HG03520 (cell line): ENCODE measurements at regions not wholly inside any gene's neighbourhood (a gene's known extent, or its start where the extent isn't known, plus 50 kb on each side); places are given as distances from the start of the nearest gene placed in this dataset.

Source experiments
- ATAC-seq: cut with Tn5 transposase; IDR thresholded peaks from one replicate; pipeline ENCODE4 v1.9.1; 2021; ENCODE audit warnings: mild to moderate bottlenecking, moderate library complexity; ENCODE audit not compliant: unreplicated experiment

DNA sequence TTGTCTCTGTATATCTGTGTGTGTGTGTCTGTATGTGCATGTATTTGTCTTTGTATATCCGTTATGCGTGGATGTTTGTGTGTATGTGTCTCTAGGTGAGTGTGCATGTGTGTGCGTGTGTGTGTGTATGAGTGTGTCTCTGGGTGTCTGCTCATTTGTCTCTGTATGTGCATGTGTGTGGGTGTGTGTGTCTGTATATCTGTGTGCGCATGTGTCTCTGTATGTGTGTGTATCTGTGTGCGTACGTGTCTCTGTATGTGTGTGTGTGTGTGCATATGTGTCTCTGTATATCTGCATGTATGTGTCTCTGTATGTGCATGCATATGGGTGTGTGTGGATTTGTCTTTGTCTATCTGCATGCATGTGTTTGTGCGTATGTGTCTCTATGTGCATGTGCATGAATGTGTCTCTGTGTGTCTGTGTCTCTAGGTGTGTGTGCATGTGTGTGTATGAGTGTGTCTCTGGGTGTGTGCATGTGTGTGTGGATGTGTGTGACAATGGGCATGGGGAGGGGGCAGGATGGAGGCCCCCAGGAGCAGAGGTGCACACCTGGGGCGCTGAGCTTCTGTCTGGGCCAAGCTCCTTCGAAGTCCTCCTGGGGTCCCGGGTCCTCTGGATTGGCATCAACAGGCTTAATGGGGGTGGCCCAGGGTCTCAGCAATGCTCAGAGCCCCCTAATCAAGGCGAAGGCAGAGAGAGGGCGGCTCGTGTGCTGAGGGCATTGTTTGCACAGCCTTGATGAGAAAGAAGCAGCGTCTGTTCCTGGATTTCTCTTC lies 373.4 kb upstream of the IRX4 start:
- ATAC-seq, result no peak

DNA sequence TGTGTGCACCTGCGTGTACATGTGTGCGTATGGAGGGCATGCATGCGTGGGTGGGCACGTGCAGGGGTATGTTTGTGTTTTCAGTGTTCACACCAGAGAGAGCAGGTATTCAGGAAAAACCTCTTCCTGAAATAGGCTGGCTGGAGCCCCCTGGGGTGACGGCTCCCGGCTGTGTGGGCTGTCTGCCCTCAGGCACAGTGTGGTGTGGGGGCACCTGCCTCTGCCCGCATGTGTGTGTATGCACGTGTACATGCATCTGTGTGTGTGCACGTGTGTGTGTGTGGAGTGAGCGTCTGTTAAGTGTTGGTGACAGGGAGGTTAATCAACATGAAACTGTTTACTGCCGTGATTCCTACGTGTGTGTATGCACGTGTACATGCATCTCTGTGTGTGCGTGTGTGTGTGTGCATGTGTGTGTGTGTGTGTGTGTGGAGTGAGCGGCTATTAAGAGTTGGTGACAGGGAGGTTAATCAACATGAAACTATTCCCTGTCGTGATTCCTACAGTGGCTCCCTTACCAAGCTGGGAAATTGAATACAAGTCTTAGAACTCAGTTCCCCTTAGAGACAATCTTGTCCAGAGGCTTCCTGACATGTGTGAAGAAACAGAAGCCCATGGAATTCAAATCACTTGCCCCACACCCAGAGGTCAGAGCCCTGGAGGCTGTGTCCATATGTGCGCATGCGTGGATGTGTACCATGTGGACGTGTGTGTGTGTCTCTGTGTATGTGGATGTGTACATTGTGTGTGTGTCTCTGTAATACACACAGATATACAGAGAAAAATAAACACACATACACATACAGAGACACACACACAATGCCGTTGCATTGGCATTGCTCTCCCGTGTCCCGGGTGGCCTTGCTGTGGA lies 372.4 kb upstream of the IRX4 start:
- no peak for ATAC-seq

GRCh38 chr5:2254406-2254805 lies 371.7 kb upstream of the IRX4 start:
- ATAC-seq, result no peak

DNA sequence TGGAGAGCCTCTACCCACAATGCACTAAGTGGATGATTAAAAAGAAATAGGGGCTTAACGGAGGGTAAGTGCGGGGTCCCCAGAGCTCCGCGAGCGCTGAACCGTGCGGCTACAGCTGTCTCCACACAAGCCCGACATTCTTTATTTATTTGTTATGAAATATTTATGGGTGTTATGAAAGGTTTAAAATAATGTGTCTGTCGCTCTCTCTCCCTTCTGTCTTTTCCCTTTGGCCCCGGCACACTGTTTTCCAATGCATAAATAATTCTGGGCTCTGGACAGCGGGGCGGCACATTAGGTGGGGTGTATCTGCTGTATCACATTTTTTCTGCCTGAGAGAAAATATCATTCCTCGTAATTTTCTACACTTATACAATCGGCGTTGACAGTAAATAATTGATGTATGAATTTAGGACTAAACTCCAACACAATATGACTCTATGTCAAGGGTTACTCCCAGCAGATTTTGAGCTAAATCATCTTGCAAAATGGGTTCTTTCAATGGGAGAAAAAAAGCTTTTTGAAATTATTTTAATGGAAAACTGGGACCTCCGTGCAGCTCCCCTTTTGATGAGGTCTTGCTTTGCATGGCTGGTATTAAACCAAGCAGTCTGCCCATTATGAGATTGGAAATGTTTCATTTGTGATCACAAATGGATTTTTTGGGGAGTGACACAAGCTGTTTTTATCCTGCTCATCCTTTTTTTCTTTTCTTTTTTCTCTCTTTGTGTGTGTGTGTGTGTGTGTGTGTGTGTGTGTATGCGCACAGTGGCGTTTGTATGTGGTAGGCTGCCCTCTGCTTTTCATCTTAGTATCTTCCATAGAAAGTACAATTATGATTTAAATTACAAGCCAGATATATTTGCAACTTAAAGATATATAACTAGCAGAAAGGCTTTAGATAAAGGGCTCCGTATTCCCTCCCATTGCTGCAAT lies 370.6 kb upstream of the IRX4 start:
- ATAC-seq, result no peak

DNA sequence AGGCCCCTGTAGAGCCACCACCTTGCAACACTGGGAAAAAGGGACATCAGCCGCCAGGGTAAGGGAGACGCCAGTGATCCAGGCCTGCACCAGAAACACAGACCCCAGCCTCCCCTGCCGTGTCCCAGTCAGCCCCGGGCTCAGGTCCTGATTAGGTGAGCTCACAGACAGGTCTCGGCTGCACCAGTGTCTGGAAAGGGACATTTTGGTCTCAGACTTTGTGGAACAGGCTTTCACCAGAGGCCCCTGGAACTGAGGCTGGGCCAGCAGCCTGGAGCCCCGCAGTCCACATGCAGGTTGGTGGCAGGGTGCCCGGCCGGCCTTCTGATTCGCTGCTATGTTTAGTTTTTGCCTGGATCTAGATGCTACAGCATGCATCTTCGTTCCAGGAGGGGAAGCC lies 369.0 kb upstream of the IRX4 start:
- ATAC-seq, result no peak

GRCh38 chr5:2251298-2251697 lies 368.6 kb upstream of the IRX4 start:
- no peak for ATAC-seq

DNA sequence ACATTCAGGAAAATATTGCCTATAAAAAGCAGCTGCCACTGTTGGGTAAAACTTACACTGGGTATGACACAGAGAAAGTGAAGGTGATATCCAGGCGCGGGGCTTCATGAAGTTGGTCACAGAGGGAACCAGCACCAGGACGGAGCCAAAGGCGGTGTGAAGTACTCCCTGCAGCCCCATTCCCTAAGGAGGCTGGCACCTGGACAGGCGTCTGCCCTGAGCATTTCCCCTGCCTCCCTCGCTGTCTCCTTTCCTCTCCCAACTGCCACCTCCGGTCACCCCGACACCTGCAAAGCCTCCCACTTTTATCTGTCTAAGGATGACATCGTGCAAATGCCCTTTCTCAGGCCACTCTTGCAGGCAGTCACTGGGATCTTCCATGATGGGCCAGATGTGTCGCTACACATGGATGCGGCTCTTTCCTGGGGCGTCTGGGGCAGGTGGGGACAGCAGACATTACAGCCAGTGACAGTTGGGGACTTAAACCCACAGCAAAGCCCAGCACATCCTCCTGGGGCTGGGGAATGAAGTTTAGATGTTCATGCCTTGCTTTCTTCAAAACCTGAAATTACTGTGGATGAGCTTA lies 367.7 kb upstream of the IRX4 start:
- no peak for ATAC-seq

GRCh38 chr5:2249442-2249841 lies 366.7 kb upstream of the IRX4 start:
- ATAC-seq, result no peak

- no peak for ATAC-seq
Measured at GRCh38 chr5:2249026-2249425, 366.3 kb upstream of the IRX4 start.

DNA sequence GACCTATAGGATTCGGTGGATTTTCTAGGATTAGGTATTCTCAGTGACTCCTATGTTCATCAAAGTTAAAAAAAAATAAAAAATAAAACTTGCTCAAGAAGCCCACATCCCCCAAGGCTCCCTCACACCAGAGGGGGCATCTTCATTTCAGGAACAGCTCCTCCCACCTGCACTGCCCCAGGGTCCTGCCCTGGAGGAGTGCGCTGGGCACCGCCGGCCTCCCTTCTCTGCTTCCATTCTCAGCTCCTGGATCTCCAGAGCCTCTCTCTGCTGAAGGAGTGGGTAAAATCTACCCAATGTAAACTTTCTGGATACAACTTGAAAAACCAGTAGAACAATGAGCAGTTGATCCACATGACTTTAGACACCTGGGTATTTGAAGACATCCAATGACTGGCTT lies 359.8 kb upstream of the IRX4 start:
- no peak for ATAC-seq

GRCh38 chr5:2241842-2242241 lies 359.1 kb upstream of the IRX4 start:
- ATAC-seq, result no peak

DNA sequence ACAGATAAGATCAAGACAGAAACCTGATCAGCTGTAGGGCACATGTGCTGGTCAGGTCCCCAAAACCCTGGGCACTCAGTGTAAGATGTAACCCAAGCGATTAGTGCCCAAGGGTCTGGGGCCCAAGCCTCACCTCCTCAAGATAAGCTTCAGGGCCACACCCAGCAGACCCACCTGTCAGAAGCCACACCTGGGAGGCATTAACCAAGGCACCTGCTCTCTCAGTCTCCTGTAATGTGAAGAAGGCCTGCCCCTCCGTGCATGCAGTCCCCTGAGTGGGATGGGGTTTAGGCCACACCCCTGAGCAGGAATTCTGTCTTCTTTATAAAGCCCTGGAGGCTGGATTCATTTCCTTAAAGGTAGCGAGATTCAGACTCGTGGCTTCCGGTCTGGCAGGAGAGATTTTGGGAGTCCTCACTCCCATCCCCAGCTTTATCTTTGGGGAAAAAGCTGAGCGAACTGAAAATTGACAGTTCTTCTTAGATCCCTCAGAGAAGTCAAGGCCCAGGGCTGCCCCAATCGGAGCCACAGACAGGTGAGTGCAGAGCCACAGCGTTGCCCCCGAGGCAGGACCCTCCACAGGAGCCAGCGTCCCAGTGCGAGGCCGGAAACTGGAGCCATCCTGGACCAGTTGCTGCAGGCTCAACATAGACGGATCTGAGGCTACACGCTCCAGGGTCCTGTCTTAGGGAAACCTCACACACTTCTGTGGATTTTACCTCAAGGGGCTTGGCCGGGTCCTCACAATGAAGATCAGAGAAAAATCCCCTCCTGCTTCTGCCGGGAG lies 357.6 kb upstream of the IRX4 start:
- ATAC-seq, result no peak

DNA sequence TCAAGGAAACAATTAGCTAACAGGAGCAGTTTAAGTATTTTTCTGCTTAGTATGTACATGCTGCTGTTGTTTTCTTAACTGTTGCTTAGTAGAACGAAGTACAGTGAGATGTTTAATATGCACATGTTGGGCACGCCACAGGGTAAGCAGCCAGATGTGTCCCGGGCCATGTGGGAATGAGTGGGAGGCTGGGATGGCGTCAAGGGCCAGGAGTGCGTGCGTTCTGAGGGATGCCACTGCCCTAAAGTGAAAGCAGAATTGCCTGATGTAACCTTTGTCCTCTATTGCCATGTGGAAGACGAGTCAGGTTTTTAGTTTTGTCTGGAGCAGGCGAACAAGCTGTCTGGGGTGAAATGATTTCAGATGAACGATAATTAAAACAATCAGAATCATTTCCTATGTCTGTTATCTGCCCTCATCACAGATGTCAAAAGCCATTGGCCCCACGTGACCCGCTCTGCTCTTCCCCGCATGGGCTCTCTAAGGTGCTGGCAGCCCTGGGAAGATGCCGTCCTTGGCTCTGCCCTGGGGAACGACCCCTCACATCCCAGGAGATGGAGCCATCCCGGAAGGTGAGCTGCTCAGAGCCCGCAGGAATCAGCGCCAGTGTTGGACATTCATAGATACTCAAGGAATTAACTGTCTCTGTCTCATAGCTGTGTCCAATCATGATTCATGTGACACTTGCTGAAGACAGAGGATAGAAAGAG lies 356.6 kb upstream of the IRX4 start:
- no peak for ATAC-seq

DNA sequence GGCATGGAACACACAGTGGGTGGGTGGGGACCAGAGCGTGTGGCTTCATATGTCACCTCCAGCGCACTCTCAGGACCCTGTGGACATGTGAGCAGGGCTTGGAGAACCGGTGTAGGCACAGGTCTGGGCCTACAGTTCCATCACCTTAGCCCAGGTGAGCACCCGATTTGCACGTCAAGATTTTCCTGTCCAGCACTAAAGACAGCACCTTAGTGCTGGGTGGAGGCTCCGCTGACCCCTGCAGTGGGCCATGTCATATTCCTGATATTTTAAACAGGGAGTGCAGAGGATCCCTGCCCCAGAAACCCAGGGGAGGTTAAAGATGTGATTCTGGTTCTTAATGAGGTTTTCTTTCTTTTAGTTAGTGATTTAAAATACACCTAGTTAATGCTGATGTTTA lies 356.0 kb upstream of the IRX4 start:
- no peak for ATAC-seq

DNA sequence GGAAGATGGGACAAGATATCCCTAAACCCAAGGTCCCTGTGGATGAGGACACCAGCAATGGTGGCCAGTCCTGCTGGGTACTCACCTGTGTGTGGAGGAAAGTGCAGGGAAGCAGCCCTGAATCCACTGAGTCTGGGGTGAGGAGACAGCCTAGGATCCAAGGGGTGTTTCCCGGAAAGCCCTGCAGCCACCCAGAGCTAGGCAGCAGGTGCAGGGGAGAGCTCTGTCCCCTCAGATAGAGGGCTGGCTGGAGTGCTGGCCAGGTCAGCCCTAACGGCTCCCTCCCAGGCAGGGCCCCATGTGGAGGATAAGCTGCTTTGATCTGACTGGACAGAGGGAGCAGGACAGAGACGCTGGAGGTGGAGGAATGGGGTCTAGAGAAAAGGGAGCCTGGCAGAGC lies 344.7 kb upstream of the IRX4 start:
- ATAC-seq, result no peak

DNA sequence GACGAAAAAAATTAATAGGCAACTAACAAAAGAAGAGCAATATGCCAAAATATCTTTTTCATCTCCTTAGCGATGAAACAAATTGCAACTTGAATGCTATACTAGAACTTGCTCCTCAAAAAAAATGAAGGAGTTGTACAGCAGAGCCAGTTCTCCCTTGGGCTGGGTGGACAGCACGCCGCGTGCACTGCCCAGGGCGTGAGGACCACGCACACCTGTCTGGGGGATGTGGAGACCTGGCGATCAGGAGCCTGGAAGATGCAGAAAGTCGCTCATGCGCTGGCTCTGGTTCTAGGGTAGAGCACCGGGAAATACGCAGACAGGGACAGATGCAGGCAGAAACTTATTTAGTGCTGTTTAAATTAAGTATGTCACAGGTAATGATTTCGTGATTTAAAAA lies 342.0 kb upstream of the IRX4 start:
- no peak for ATAC-seq

DNA sequence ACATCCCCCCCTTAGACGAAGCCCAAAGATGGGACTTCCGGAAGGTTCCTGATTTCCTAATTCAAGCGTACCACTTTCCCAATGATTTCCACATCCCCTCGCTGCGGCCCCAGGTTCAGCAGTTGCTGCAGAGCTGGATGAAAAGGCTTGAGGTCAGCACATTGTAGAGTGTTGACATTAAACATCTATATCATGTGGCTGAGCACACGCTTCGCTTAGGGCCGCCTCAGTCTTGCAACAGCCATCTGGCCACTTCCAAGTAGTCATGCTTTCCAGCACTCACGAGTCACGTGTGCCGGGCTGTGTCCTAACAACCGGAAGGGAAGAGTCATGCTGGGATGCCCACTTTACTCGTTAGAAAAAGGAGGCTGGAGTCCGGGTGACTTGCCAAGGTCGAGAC lies 340.6 kb upstream of the IRX4 start:
- ATAC-seq, result no peak

GRCh38 chr5:2222246-2222992 lies 339.7 kb upstream of the IRX4 start:
- ATAC-seq, result no peak

DNA sequence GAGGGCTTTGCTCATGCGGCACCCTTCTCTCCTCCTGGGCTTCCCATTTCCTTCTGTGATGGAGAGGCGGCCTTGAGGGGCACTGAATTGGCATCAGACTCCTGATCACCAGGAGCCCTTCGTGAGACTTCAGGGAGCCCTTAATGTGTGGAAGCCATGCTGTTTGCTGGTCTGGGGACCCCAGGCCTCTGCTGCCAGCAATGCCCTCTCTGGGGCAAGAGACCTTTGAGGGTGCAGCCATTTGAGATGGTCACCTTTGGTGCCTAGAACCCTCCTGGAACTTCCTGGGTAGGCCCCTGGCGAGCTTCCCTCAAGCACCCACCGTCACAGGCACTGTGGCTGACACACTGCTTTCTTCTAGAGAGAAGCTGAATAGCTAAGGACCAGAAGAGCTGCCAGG lies 338.7 kb upstream of the IRX4 start:
- ATAC-seq, result no peak
